ENCODE measurements at regions not wholly inside any gene's neighbourhood (a gene's known extent, or its start where the extent isn't known, plus 50 kb on each side); places are given as distances from the start of the nearest gene placed in this dataset.
"Not testable (repeated sequence)": the region's sequence is repeated elsewhere in the genome, so short reads cannot be mapped to it uniquely, and the experiment has no call there.

- Mint-ChIP-seq H3K36me3 (ENCODE audit: low read depth) (no peaks in the 10 kb centered on the region), H3K9me3 (no peaks in the 10 kb centered on the region)
These were observed 361.9 kb upstream of the FAR2 start for GRCh38 chr12:28787151-28787550.

DNA sequence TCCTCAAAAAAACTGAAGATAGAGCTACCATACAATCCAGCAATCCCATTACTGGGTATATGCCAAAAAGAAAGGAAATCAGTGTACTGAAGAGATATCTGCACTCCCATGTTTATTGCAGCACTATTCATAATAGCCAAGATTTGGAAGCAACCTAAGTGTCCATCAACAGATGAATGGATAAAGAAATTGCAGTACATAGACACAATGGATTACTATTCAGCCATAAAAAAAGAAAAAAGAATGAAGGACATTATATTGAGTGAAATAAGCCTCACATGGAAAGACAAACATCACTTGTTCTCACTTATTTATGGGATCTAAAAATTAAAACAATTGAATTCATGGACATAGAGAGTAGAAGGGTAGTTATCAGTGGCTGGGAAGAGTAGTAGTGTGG, 360.8 kb upstream of the FAR2 start:
- H3K36me3 Mint-ChIP-seq (ENCODE audit: low read depth); H3K27me3 Mint-ChIP-seq (ENCODE audit: low read depth): not testable (repeated sequence)

More at GRCh38 chr12:28787151-28787550, 361.9 kb upstream of the FAR2 start:
- no peak overlapping the region for H3K27ac Mint-ChIP-seq
- H3K4me1 Mint-ChIP-seq = no peaks in the 10 kb centered on the region
- TF ChIP-seq, protein P1, sequence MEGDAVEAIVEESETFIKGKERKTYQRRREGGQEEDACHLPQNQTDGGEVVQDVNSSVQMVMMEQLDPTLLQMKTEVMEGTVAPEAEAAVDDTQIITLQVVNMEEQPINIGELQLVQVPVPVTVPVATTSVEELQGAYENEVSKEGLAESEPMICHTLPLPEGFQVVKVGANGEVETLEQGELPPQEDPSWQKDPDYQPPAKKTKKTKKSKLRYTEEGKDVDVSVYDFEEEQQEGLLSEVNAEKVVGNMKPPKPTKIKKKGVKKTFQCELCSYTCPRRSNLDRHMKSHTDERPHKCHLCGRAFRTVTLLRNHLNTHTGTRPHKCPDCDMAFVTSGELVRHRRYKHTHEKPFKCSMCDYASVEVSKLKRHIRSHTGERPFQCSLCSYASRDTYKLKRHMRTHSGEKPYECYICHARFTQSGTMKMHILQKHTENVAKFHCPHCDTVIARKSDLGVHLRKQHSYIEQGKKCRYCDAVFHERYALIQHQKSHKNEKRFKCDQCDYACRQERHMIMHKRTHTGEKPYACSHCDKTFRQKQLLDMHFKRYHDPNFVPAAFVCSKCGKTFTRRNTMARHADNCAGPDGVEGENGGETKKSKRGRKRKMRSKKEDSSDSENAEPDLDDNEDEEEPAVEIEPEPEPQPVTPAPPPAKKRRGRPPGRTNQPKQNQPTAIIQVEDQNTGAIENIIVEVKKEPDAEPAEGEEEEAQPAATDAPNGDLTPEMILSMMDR (IDR thresholded peaks at IDR 0.05; ENCODE audit: unreplicated experiment in 3 of 3) = no peak
- no peak overlapping the region for H3K4me3 Mint-ChIP-seq
- H3K27me3 Mint-ChIP-seq (ENCODE audit: low read depth) = no peaks in the 10 kb centered on the region

GRCh38 chr12:28793581-28794151, 355.4 kb upstream of the FAR2 start:
- TF ChIP-seq, protein P1 (IDR thresholded peaks at IDR 0.05; ENCODE audit: unreplicated experiment in 3 of 3) = no peak
- no peaks in the 10 kb centered on the region for H3K4me1 Mint-ChIP-seq
- H3K9me3 Mint-ChIP-seq = no peaks in the 10 kb centered on the region
- no peak overlapping the region for H3K4me3 Mint-ChIP-seq
- H3K27me3 Mint-ChIP-seq (ENCODE audit: low read depth) = no peaks in the 10 kb centered on the region
- peak overlapping the region in 1 of 3 experiments; percentile 32 for H3K27ac Mint-ChIP-seq
- H3K36me3 Mint-ChIP-seq (ENCODE audit: low read depth) = no peaks in the 10 kb centered on the region

More for the DNA sequence above, 360.8 kb upstream of the FAR2 start:
- not testable (repeated sequence) for H3K27ac Mint-ChIP-seq, H3K9me3 Mint-ChIP-seq, H3K4me3 Mint-ChIP-seq, H3K4me1 Mint-ChIP-seq

DNA sequence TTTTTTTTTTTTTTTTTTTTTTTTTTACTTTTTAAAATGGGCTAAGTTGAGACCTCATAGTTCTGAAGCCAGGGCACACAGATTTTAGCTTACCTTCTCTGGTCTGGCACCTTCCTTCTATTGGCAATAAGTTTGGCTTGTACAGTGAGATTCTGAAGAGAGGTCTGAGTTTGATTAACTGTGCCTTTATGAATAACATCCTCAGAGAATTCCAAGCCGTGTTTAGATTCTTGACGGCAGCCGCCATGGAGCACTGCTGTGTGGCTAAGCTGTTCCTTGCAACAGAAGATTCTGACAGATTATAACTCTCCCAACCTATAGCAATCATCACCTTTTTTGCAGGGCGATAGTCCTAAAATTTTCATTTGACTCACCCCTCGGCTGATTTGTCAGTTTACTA, 354.9 kb upstream of the FAR2 start:
- H3K4me1 Mint-ChIP-seq = no peaks in the 10 kb centered on the region
- H3K4me3 Mint-ChIP-seq = no peak overlapping the region

DNA sequence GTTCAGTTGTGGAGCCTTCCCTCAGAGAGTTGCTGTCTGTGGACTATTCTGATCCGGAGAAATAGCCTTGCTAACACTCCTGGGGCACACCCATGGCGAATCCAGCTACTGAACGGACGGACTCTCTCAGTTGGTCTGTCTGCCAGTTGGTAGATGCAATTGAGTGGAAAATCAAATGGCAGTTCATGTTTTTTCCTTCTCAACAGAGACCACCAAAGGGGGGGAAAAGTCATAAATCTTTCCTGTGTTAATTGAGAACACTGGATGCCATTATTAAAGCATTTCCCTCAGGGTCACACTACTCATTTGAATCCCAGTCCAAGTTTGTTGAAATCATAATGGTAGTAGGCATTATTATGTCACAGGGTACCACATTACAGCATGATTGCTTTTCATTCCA, 354.3 kb upstream of the FAR2 start:
- Mint-ChIP-seq H3K36me3 (ENCODE audit: low read depth) (no peaks in the 10 kb centered on the region), H3K27me3 (ENCODE audit: low read depth) (no peaks in the 10 kb centered on the region), H3K4me1 (no peaks in the 10 kb centered on the region), H3K4me3 (no peak overlapping the region), H3K27ac (no peak overlapping the region), H3K9me3 (no peaks in the 10 kb centered on the region)
- TF ChIP-seq, protein P1 (IDR thresholded peaks at IDR 0.05; ENCODE audit: unreplicated experiment in 3 of 3) = no peak

More for the DNA sequence above, 354.9 kb upstream of the FAR2 start:
- TF ChIP-seq, protein P1 (IDR thresholded peaks at IDR 0.05; ENCODE audit: unreplicated experiment in 3 of 3) = no peak
- no peaks in the 10 kb centered on the region for H3K27me3 Mint-ChIP-seq (ENCODE audit: low read depth)
- no peak overlapping the region for H3K27ac Mint-ChIP-seq
- H3K36me3 Mint-ChIP-seq (ENCODE audit: low read depth) = no peaks in the 10 kb centered on the region
- no peaks in the 10 kb centered on the region for H3K9me3 Mint-ChIP-seq

- no peak overlapping the region for H3K4me3 Mint-ChIP-seq
- no peak overlapping the region for H3K27ac Mint-ChIP-seq
- no peaks in the 10 kb centered on the region for H3K36me3 Mint-ChIP-seq (ENCODE audit: low read depth)
- no peaks in the 10 kb centered on the region for H3K4me1 Mint-ChIP-seq
- no peaks in the 10 kb centered on the region for H3K27me3 Mint-ChIP-seq (ENCODE audit: low read depth)
- TF ChIP-seq, protein P1 (IDR thresholded peaks at IDR 0.05; ENCODE audit: unreplicated experiment in 3 of 3) = no peak
- H3K9me3 Mint-ChIP-seq = no peaks in the 10 kb centered on the region
These were observed 353.8 kb upstream of the FAR2 start for GRCh38 chr12:28795311-28795710.

Measured in nephron (organoid).